HCT116 (cell line): ENCODE measurements at regions not wholly inside any gene's neighbourhood (a gene's known extent, or its start where the extent isn't known, plus 50 kb on each side); places are given as distances from the start of the nearest gene placed in this dataset.

Experiments
- ATAC-seq: fragments of 200-7000 bp; cut with Tn5 transposase; 2 replicates; pipeline ENCODE4 v1.9.1; 2020; ENCODE audit warnings: mild to moderate bottlenecking, moderate library complexity
- BruUV-seq: library from RNA; stranded (reverse); fragments of 400-500 nt; replicated peaks from 2 replicates; lab custom pipeline; 2021; lab: Mats Ljungman, UMichigan
- CTCF ChIA-PET: fragments of 300-600 bp; sonication (Branson Sonifier 250); formaldehyde crosslinking; loops from one replicate; lab custom pipeline; 2021; ENCODE audit warnings: antibody characterized with exemption; lab: Charles Lee
- POLR2A ChIA-PET: fragments of 300-600, 350-600 bp; sonication (Branson Sonifier 250); formaldehyde crosslinking; loops from one replicate; lab custom pipeline; 2021; ENCODE audit warnings: antibody characterized with exemption; lab: Charles Lee
- RAD21 ChIA-PET, 2 experiments: fragments of 300-600 bp; sonication (Branson Sonifier 250); formaldehyde crosslinking; loops; one replicate each; lab custom pipeline; 2023; ENCODE audit warnings: low total read pairs in 2 of 2; ENCODE audit not compliant: uncharacterized antibody in 2 of 2, unreplicated experiment in 2 of 2, low non-redundant PET in 1 of 2; lab: Charles Lee
- DNase-seq: peaks from one replicate; pipeline ENCODE4 v3.0.0-alpha.2; 2010; ENCODE audit warnings: low read depth, low spot score
- H2AFZ ChIP-seq: fragments of 200-600 bp; shearing (Covaris generic), sonication (generic); 2 replicates; pipeline ENCODE4 v1.6.1; 2017; ENCODE audit warnings: low read depth, mixed run types, mixed read lengths, antibody characterized with exemption, low read length; ENCODE audit not compliant: poor library complexity, severe bottlenecking
- H3K27ac ChIP-seq: 2 replicates; pipeline ENCODE4 v1.5.1; 2012; ENCODE audit warnings: low read depth, low read length
- H3K27me3 ChIP-seq: fragments of 200-600 bp; sonication (generic); 2 replicates; pipeline ENCODE4 v1.6.1; 2016; ENCODE audit warnings: mixed run types, low read length, mixed read lengths; ENCODE audit not compliant: insufficient read depth
- H3K36me3 ChIP-seq, 2 experiments: fragments of 200-500 bp in 1 of 2; fragments of 200-600 bp in 1 of 2; sonication (Bioruptor generic) in 1 of 2; sonication (generic) in 1 of 2; 2 replicates each; pipeline versions ENCODE4 v1.5.1 to v1.6.1; 2014 to 2016; ENCODE audit warnings: low read length in 2 of 2, inconsistent platforms in 1 of 2, mixed read lengths in 1 of 2, mixed run types in 1 of 2; ENCODE audit not compliant: insufficient read depth in 2 of 2, control insufficient read depth in 1 of 2
- H3K4me1 ChIP-seq, 2 experiments: fragments of 200-600 bp in 1 of 2; sonication (generic) in 1 of 2; 2 replicates each; pipeline versions ENCODE4 v1.5.1 to v1.6.1; 2012 to 2017; ENCODE audit warnings: low read length in 2 of 2, inconsistent platforms in 1 of 2, mild to moderate bottlenecking in 1 of 2, mixed read lengths in 1 of 2, mixed run types in 1 of 2, moderate library complexity in 1 of 2; ENCODE audit not compliant: insufficient read depth in 2 of 2, control insufficient read depth in 1 of 2
- H3K4me2 ChIP-seq: fragments of 200-600 bp; sonication (generic); 2 replicates; pipeline ENCODE4 v1.6.1; 2017; ENCODE audit warnings: mixed run types, low read length, mixed read lengths
- H3K4me3 ChIP-seq, 2 experiments: fragments of 200-600 bp in 1 of 2; sonication (generic) in 1 of 2; replicated peaks in 1 of 2; 2 replicates each; pipeline ENCODE4 v1.5.1; 2011 to 2016; ENCODE audit warnings: low read length in 2 of 2, control low read depth in 1 of 2, low read depth in 1 of 2, mild to moderate bottlenecking in 1 of 2, mixed read lengths in 1 of 2, mixed run types in 1 of 2
- H3K79me2 ChIP-seq: fragments of 200-600 bp; sonication (generic); 2 replicates; pipeline ENCODE4 v1.6.1; 2017; ENCODE audit warnings: mild to moderate bottlenecking, mixed run types, low read length, moderate library complexity, mixed read lengths; ENCODE audit not compliant: insufficient read depth
- H3K9ac ChIP-seq: fragments of 200-600 bp; sonication (generic); 2 replicates; pipeline ENCODE4 v1.6.1; 2016; ENCODE audit warnings: low read length, mixed read lengths
- H3K9me2 ChIP-seq: fragments of 200-600 bp; sonication (generic), shearing (Covaris generic); 2 replicates; pipeline ENCODE4 v1.6.1; 2017; ENCODE audit warnings: mixed run types, mild to moderate bottlenecking, moderate library complexity; ENCODE audit not compliant: insufficient read depth
- H3K9me3 ChIP-seq, 2 experiments: fragments of 200-500 bp in 1 of 2; fragments of 200-600 bp in 1 of 2; sonication (Bioruptor generic) in 1 of 2; sonication (generic) in 1 of 2; 2 replicates each; pipeline ENCODE4 v1.6.1; 2014 to 2017; ENCODE audit warnings: low read length in 2 of 2, mixed read lengths in 2 of 2, inconsistent platforms in 1 of 2, low read depth in 1 of 2, mild to moderate bottlenecking in 1 of 2, mixed run types in 1 of 2, moderate library complexity in 1 of 2; ENCODE audit not compliant: control insufficient read depth in 1 of 2, insufficient read depth in 1 of 2
- H4K20me1 ChIP-seq: fragments of 200-600 bp; sonication (generic), shearing (Covaris generic); 2 replicates; pipeline ENCODE4 v1.6.1; 2017; ENCODE audit warnings: mixed run types, mild to moderate bottlenecking, moderate library complexity; ENCODE audit not compliant: insufficient read depth
- ATF3 ChIP-seq: IDR thresholded peaks from 2 replicates; pipeline ENCODE4 v1.6.1; 2012
- REST ChIP-seq: IDR thresholded peaks from 2 replicates; pipeline ENCODE4 v1.6.1; 2012; ENCODE audit warnings: low read depth
- ZFX ChIP-seq: fragments of 450-650 bp; IDR thresholded peaks from 2 replicates; pipeline ENCODE4 v1.6.1; 2017
- intact Hi-C: fragments of 100-400 bp; cut with micrococcal nuclease; formaldehyde crosslinking; loops from 2 replicates; pipeline ENCODE4 v1.10.0; 2022

GRCh38 chr4:110676241-110676640, 53.4 kb upstream of the PITX2 start (continued):
- TF ChIP-seq REST, result no peak

DNA sequence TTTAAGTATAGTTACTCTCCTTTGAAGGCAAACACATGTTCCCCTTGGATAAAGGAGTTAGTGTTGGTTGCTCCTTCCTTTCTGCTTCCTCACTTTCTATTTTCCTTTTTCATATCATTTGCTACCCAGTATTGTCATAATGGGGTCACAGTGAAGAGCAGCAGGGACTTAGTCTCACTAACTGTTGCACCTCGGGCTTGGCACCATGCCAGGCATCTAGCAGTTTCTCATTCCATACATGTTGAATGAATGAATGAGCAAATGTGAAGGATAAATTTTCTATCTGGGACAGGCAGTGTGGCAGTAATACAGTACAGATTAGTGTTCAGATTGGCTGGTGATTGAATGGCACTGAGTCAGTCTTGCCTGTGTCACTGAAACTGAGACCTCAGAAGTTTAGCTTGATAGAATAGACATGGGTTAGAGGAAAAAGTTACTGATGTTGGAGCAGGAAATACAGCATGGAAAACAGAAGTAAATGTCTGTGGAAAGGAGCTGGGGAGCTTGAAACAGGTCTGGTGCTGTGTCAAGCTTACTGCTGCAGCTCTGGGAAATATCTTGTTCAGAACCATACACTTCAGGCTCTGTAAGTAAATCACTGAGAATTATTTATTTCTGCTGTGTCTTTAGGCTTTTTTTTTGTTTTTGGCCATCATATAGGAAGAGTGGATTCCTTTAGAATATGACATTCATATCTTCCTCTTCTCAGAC, 55.8 kb upstream of the PITX2 start:
- H3K4me2 ChIP-seq, result no peak overlapping the region
- ATAC-seq (no peak), DNase-seq (no peak)
- H3K9me3 ChIP-seq, result no peaks in the 10 kb centered on the region
- H3K79me2 ChIP-seq, result no peaks in the 10 kb centered on the region
- BruUV-seq, result no TSS peak
- no peaks in the 10 kb centered on the region for H4K20me1 ChIP-seq
- H3K27ac ChIP-seq, result no peak overlapping the region
- intact Hi-C loops, result no loop called here
- H3K27me3 ChIP-seq, result no peaks in the 10 kb centered on the region
- RAD21 ChIA-PET, result no interaction called here
- H3K4me1 ChIP-seq, result no peaks in the 10 kb centered on the region; a peak in 1 of 4 replicates
- H3K4me3 ChIP-seq, result no peak overlapping the region
- no peaks in the 10 kb centered on the region for H3K9me2 ChIP-seq
- no peak overlapping the region for H3K9ac ChIP-seq
- no peak overlapping the region for H2AFZ ChIP-seq
- CTCF ChIA-PET, result no interaction called here
- H3K36me3 ChIP-seq, result no peaks in the 10 kb centered on the region
- POLR2A ChIA-PET, result no interaction called here
- TF ChIP-seq ATF3, result no peak
- no peak for TF ChIP-seq ZFX
- TF ChIP-seq, all 23 proteins: peak for 0
